ENCODE measurements at regions not wholly inside any gene's neighbourhood (a gene's known extent, or its start where the extent isn't known, plus 50 kb on each side); places are given as distances from the start of the nearest gene placed in this dataset.
A peak's percentile ranks its signal among the peaks of the same experiment; 100 is the strongest.

GRCh38 chr4:3343358-3343757, 50.5 kb downstream of the RGS12 start:
- DNase-seq (ENCODE audit: low spot score), result no peak

GRCh38 chr4:3344104-3344503, 51.3 kb downstream of the RGS12 start:
- DNase-seq (ENCODE audit: low spot score), result no peak

GRCh38 chr4:3344596-3344995, 51.8 kb downstream of the RGS12 start:
- DNase-seq (ENCODE audit: low spot score), result no peak

GRCh38 chr4:3345384-3345783, 52.6 kb downstream of the RGS12 start:
- no peak for DNase-seq (ENCODE audit: low spot score)

GRCh38 chr4:3346146-3346545, 53.3 kb downstream of the RGS12 start:
- peak; percentile 64 for DNase-seq (ENCODE audit: low spot score)

GRCh38 chr4:3347871-3348270, 55.0 kb downstream of the RGS12 start:
- no peak for DNase-seq (ENCODE audit: low spot score)

GRCh38 chr4:3348621-3349020, 55.8 kb downstream of the RGS12 start:
- no peak for DNase-seq (ENCODE audit: low spot score)

GRCh38 chr4:3349116-3349515, 56.3 kb downstream of the RGS12 start:
- DNase-seq (ENCODE audit: low spot score), result no peak

GRCh38 chr4:3351997-3352396, 59.2 kb downstream of the RGS12 start:
- DNase-seq (ENCODE audit: low spot score), result no peak

GRCh38 chr4:3352505-3352904, 59.7 kb downstream of the RGS12 start:
- DNase-seq (ENCODE audit: low spot score), result no peak

GRCh38 chr4:3352941-3353594, 60.2 kb downstream of the RGS12 start:
- DNase-seq (ENCODE audit: low spot score), result no peak

- DNase-seq (ENCODE audit: low spot score), result no peak
Observed at GRCh38 chr4:3353752-3354454, 61.1 kb downstream of the RGS12 start.

- no peak for DNase-seq (ENCODE audit: low spot score)
Observed at GRCh38 chr4:3354455-3354811, 61.6 kb downstream of the RGS12 start.

GRCh38 chr4:3355266-3355748, 62.5 kb downstream of the RGS12 start:
- DNase-seq (ENCODE audit: low spot score), result no peak

- no peak for DNase-seq (ENCODE audit: low spot score)
Observed at GRCh38 chr4:3358656-3359055, 65.8 kb downstream of the RGS12 start.

GRCh38 chr4:3360777-3361176, 68.0 kb downstream of the RGS12 start:
- DNase-seq (ENCODE audit: low spot score), result no peak

- no peak for DNase-seq (ENCODE audit: low spot score)
Observed at GRCh38 chr4:3361406-3361805, 68.6 kb downstream of the RGS12 start.

GRCh38 chr4:3361896-3362295, 69.1 kb downstream of the RGS12 start:
- DNase-seq (ENCODE audit: low spot score), result no peak

- DNase-seq (ENCODE audit: low spot score), result no peak
Observed at GRCh38 chr4:3362431-3363287, 69.8 kb downstream of the RGS12 start.

- no peak for DNase-seq (ENCODE audit: low spot score)
Observed at GRCh38 chr4:3363411-3364141, 70.8 kb downstream of the RGS12 start.

- DNase-seq (ENCODE audit: low spot score), result no peak
Observed at GRCh38 chr4:3364199-3364598, 71.4 kb downstream of the RGS12 start.

- DNase-seq (ENCODE audit: low spot score), result no peak
Observed at GRCh38 chr4:3364634-3365314, 72.0 kb downstream of the RGS12 start.

All from SW480 (cell line).